ENCODE measurements at regions not wholly inside any gene's neighbourhood (a gene's known extent, or its start where the extent isn't known, plus 50 kb on each side); places are given as distances from the start of the nearest gene placed in this dataset.

GRCh38 chr2:217167531-217167930, 307.7 kb upstream of the TNP1 start:
- intact Hi-C loops (cut with DNase I; ENCODE audit: low total_unique reads) = no loop called here
- Histone ChIP-seq H3K36me3 (no peaks in the 10 kb centered on the region), H3K27ac (no peak overlapping the region), H3K9me3 (no peaks in the 10 kb centered on the region), H3K27me3 (no peaks in the 10 kb centered on the region), H3K4me1 (no peaks in the 10 kb centered on the region), H3K4me3 (no peak overlapping the region)
- no peak for DNase-seq (ENCODE audit: low spot score in 2 of 2)
- no peak for TF ChIP-seq POLR2AphosphoS5 (IDR thresholded peaks at IDR 0.05)
- no peak for TF ChIP-seq POLR2A (IDR thresholded peaks at IDR 0.05)
- TF ChIP-seq CTCF (IDR thresholded peaks at IDR 0.05) = no peak

DNA sequence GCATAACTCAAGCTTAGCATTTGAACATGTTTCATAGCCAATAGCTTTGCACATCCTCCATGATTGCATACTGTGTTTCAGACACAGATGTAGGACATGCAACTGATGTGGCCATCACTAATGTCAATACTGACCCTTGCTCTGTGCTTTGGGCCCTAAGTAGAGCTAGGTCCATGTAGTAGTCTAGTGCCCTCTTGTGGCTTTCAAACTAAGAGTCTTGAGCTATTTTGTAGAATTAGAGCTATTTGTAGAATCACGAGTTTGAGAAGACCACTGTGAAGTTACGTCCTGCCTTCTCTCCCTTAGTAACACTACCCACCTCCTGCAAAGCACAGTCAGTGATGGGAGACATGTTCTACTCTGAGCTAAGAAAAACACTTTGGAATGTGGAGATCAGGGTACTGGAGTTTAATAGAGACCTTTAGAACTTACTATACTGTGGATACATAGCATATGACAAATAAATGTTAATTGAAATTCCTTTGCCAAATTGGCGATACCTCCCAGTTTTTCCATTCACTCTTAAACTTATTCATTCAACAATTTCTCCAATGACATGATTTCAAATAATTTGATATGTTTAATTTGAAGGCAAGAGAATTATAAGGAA, 306.5 kb upstream of the TNP1 start:
- Histone ChIP-seq H3K27ac (no peak overlapping the region), H3K9me3 (no peaks in the 10 kb centered on the region), H3K36me3 (no peaks in the 10 kb centered on the region), H3K27me3 (no peaks in the 10 kb centered on the region), H3K4me1 (no peaks in the 10 kb centered on the region), H3K4me3 (no peak overlapping the region)
- DNase-seq (ENCODE audit: low spot score in 2 of 2) = no peak
- intact Hi-C loops (cut with DNase I; ENCODE audit: low total_unique reads) = no loop called here
- TF ChIP-seq CTCF (IDR thresholded peaks at IDR 0.05) = peak in 2 of 3 donors; percentile 45 to 47
- no peak for TF ChIP-seq POLR2AphosphoS5 (IDR thresholded peaks at IDR 0.05)

DNA sequence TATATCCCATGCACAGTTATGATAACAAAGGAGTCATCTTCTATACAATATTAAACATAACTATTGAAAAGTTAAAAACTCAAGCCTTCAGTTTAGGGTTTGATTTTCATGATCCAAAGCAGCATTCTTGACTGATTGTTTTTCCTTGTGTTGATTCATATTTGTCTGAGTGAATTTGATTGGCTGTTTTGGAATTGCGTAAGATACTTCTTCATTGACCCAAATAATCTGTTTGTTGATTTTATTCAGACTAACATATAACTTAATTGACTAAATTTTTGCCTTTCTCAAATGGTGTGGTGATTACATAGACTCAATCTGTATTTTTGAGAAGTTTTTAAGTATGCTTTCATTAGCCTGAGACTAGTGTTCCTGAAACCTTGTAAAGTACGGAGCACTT, 305.7 kb upstream of the TNP1 start:
- no peak for DNase-seq (ENCODE audit: low spot score in 2 of 2)
- Histone ChIP-seq H3K27ac (no peak overlapping the region), H3K4me1 (no peaks in the 10 kb centered on the region), H3K27me3 (no peaks in the 10 kb centered on the region), H3K4me3 (no peak overlapping the region), H3K9me3 (no peaks in the 10 kb centered on the region), H3K36me3 (no peaks in the 10 kb centered on the region)
- TF ChIP-seq POLR2A (IDR thresholded peaks at IDR 0.05) (no peak), CTCF (IDR thresholded peaks at IDR 0.05) (no peak), POLR2AphosphoS5 (IDR thresholded peaks at IDR 0.05) (no peak)
- intact Hi-C loops (cut with DNase I; ENCODE audit: low total_unique reads) = no loop called here

- Histone ChIP-seq H3K4me1 (no peaks in the 10 kb centered on the region), H3K27ac (no peak overlapping the region), H3K27me3 (no peaks in the 10 kb centered on the region), H3K4me3 (no peak overlapping the region), H3K9me3 (no peaks in the 10 kb centered on the region), H3K36me3 (no peaks in the 10 kb centered on the region)
- TF ChIP-seq POLR2AphosphoS5 (IDR thresholded peaks at IDR 0.05) (no peak), POLR2A (IDR thresholded peaks at IDR 0.05) (no peak), CTCF (IDR thresholded peaks at IDR 0.05) (no peak)
- intact Hi-C loops (cut with DNase I; ENCODE audit: low total_unique reads) = no loop called here
- no peak for DNase-seq (ENCODE audit: low spot score in 2 of 2)
Observed at GRCh38 chr2:217163987-217164386, 304.1 kb upstream of the TNP1 start.

- intact Hi-C loops (cut with DNase I; ENCODE audit: low total_unique reads) = no loop called here
- Histone ChIP-seq H3K4me1 (no peaks in the 10 kb centered on the region), H3K9me3 (no peaks in the 10 kb centered on the region), H3K27ac (no peak overlapping the region), H3K27me3 (no peaks in the 10 kb centered on the region), H3K36me3 (no peaks in the 10 kb centered on the region), H3K4me3 (no peak overlapping the region)
- DNase-seq (ENCODE audit: low spot score in 2 of 2) = peak in 1 of 2 donors; percentile 25
- no peak for TF ChIP-seq POLR2A (IDR thresholded peaks at IDR 0.05)
- no peak for TF ChIP-seq CTCF (IDR thresholded peaks at IDR 0.05)
- no peak for TF ChIP-seq POLR2AphosphoS5 (IDR thresholded peaks at IDR 0.05)
Observed at GRCh38 chr2:217162533-217162932, 302.7 kb upstream of the TNP1 start.
